Fibroblast of the aortic adventitia (primary cell): ENCODE measurements at regions not wholly inside any gene's neighbourhood (a gene's known extent, or its start where the extent isn't known, plus 50 kb on each side); places are given as distances from the start of the nearest gene placed in this dataset.
"Not testable (repeated sequence)": the region's sequence is repeated elsewhere in the genome, so short reads cannot be mapped to it uniquely, and the experiment has no call there.

Source experiments
- DNase-seq: peaks from one replicate; pipeline ENCODE4 v3.0.0-alpha.2; 2010; ENCODE audit warnings: low read depth
- H3K4me3 ChIP-seq: 2 replicates; pipeline ENCODE4 v1.5.1; 2011; ENCODE audit warnings: low read depth, mild to moderate bottlenecking, control low read depth, low read length, moderate library complexity
- CTCF ChIP-seq: IDR thresholded peaks from 2 replicates; pipeline ENCODE4 v1.5.1; 2011; ENCODE audit warnings: mild to moderate bottlenecking, low read length, control low read depth, inconsistent platforms; ENCODE audit not compliant: insufficient read depth

GRCh38 chr10:64637939-64638338 lies 1116.7 kb downstream of the REEP3 start:
- no peak for DNase-seq
- H3K4me3 ChIP-seq, result no peak overlapping the region
- no peak for TF ChIP-seq CTCF

- no peak overlapping the region for H3K4me3 ChIP-seq
- DNase-seq, result no peak
- no peak for TF ChIP-seq CTCF
Measured at GRCh38 chr10:64648915-64649314, 1127.7 kb downstream of the REEP3 start.

- no peak for TF ChIP-seq CTCF
- no peak overlapping the region for H3K4me3 ChIP-seq
- no peak for DNase-seq
Measured at GRCh38 chr10:64658528-64658927, 1137.3 kb downstream of the REEP3 start.

GRCh38 chr10:64659311-64659710 lies 1138.1 kb downstream of the REEP3 start:
- TF ChIP-seq CTCF, result no peak
- no peak for DNase-seq
- H3K4me3 ChIP-seq, result no peak overlapping the region

- no peak overlapping the region for H3K4me3 ChIP-seq
- DNase-seq, result no peak
- no peak for TF ChIP-seq CTCF
Measured at GRCh38 chr10:64682043-64682442, 1160.8 kb downstream of the REEP3 start.

- TF ChIP-seq CTCF, result no peak
- DNase-seq, result no peak
- no peak overlapping the region for H3K4me3 ChIP-seq
Measured at GRCh38 chr10:64690194-64690593, 1169.0 kb downstream of the REEP3 start.

- TF ChIP-seq CTCF, result no peak
- H3K4me3 ChIP-seq, result no peak overlapping the region
- no peak for DNase-seq
Measured at GRCh38 chr10:64699244-64699643, 1178.0 kb downstream of the REEP3 start.

GRCh38 chr10:64702086-64702485 lies 1180.9 kb downstream of the REEP3 start:
- H3K4me3 ChIP-seq, DNase-seq: not testable (repeated sequence)
